PC-3 (cell line): ENCODE measurements at regions not wholly inside any gene's neighbourhood (a gene's known extent, or its start where the extent isn't known, plus 50 kb on each side); places are given as distances from the start of the nearest gene placed in this dataset.

Experiments
- ATAC-seq: fragments of 200-7000 bp; cut with Tn5 transposase; 2 replicates; pipeline ENCODE4 v1.9.1; 2020; ENCODE audit warnings: mild to moderate bottlenecking, moderate library complexity
- BruUV-seq: library from RNA; stranded (reverse); fragments of 400-500 nt; replicated peaks from 2 replicates; lab custom pipeline; 2021; lab: Mats Ljungman, UMichigan
- CTCF ChIA-PET: fragments of 300-600 bp; sonication (Branson Sonifier 250); formaldehyde crosslinking; loops from one replicate; lab custom pipeline; 2022; ENCODE audit warnings: antibody characterized with exemption; lab: Charles Lee
- POLR2A ChIA-PET: fragments of 300-600 bp; sonication (Branson Sonifier 250); formaldehyde crosslinking; loops from one replicate; lab custom pipeline; 2022; ENCODE audit warnings: antibody characterized with exemption; ENCODE audit not compliant: unreplicated experiment; lab: Charles Lee
- DNase-seq: peaks from one replicate; pipeline ENCODE4 v3.0.0-alpha.2; 2015
- H2AFZ ChIP-seq: fragments of 300-600 bp; sonication (generic); 2 replicates; pipeline ENCODE4 v1.6.0; 2016; ENCODE audit warnings: antibody characterized with exemption, low read length
- H3F3A ChIP-seq: fragments of 300-600 bp; sonication (generic); one replicate; pipeline ENCODE4 v1.6.0; 2017; ENCODE audit warnings: antibody characterized with exemption, low read length, control low read depth, mild to moderate bottlenecking; ENCODE audit not compliant: unreplicated experiment
- H3K27ac ChIP-seq: fragments of 300-600 bp; sonication (generic); 2 replicates; pipeline ENCODE4 v1.5.1; 2016; ENCODE audit warnings: mild to moderate bottlenecking, low read length
- H3K27me3 ChIP-seq: fragments of 300-600 bp; sonication (generic); 2 replicates; pipeline ENCODE4 v1.6.1; 2016; ENCODE audit warnings: low read length, mixed read lengths
- H3K36me3 ChIP-seq: fragments of 300-600 bp; sonication (generic); 2 replicates; pipeline ENCODE4 v1.6.1; 2016; ENCODE audit warnings: low read depth, mixed run types, low read length, mixed read lengths
- H3K4me1 ChIP-seq: fragments of 300-600 bp; sonication (generic); 2 replicates; pipeline ENCODE4 v1.5.1; 2016; ENCODE audit warnings: low read length; ENCODE audit not compliant: insufficient read depth
- H3K4me2 ChIP-seq: fragments of 300-600 bp; sonication (generic); 2 replicates; pipeline ENCODE4 v1.6.0; 2016; ENCODE audit warnings: low read length
- H3K4me3 ChIP-seq: fragments of 300-600 bp; sonication (generic); 2 replicates; pipeline ENCODE4 v1.5.1; 2016; ENCODE audit warnings: mild to moderate bottlenecking, low read length, mixed read lengths
- H3K79me2 ChIP-seq: fragments of 300-600 bp; sonication (generic); 2 replicates; pipeline ENCODE4 v1.6.1; 2017; ENCODE audit warnings: low read length, mixed read lengths
- H3K9ac ChIP-seq: fragments of 300-600 bp; sonication (generic); 2 replicates; pipeline ENCODE4 v1.6.0; 2016; ENCODE audit warnings: mild to moderate bottlenecking, low read length
- H3K9me2 ChIP-seq: fragments of 300-600 bp; sonication (generic); replicated peaks from 2 replicates; pipeline ENCODE4 v1.6.1; 2016; ENCODE audit warnings: mixed run types, low read length, mixed read lengths
- H3K9me3 ChIP-seq: fragments of 300-600 bp; sonication (generic); 2 replicates; pipeline ENCODE4 v1.6.1; 2016; ENCODE audit warnings: low read length, mixed read lengths
- H4K20me1 ChIP-seq: fragments of 300-600 bp; sonication (generic); 2 replicates; pipeline ENCODE4 v1.6.1; 2016; ENCODE audit warnings: low read length, mixed read lengths
- EZH2 ChIP-seq: fragments of 300-600 bp; sonication (generic); IDR thresholded peaks from one replicate; pipeline ENCODE4 v1.6.1; 2017; ENCODE audit warnings: antibody characterized with exemption, mild to moderate bottlenecking, low read length; ENCODE audit not compliant: unreplicated experiment
- EZH2phosphoT487 ChIP-seq: fragments of 300-600 bp; sonication (generic); IDR thresholded peaks from 2 replicates; pipeline ENCODE4 v1.6.1; 2018; ENCODE audit warnings: mild to moderate bottlenecking, antibody characterized with exemption, low read length, borderline replicate concordance
- intact Hi-C: fragments of 100-400 bp; cut with micrococcal nuclease; formaldehyde crosslinking; loops from 2 replicates; pipeline ENCODE4 v1.9.0; 2023
- TF ChIP-seq, protein P1 (sequence below): fragments of 300-600 bp; sonication (generic); conservative IDR thresholded peaks from 2 replicates; pipeline ENCODE4 v1.5.1; 2017; ENCODE audit warnings: antibody characterized with exemption, low read depth, mild to moderate bottlenecking, low read length

- H4K20me1 ChIP-seq = no peaks in the 10 kb centered on the region
- BruUV-seq = no TSS peak
- H3K79me2 ChIP-seq = no peaks in the 10 kb centered on the region
- H3K4me3 ChIP-seq = no peak overlapping the region
- DNase-seq (no peak), ATAC-seq (no peak)
- no peaks in the 10 kb centered on the region for H3K9me3 ChIP-seq
- ChIA-PET CTCF (no interaction called here), POLR2A (no interaction called here)
- no peaks in the 10 kb centered on the region for H3K4me1 ChIP-seq
- no peaks in the 10 kb centered on the region for H3K27me3 ChIP-seq
- H3K9me2 ChIP-seq = no peaks in the 10 kb centered on the region
- intact Hi-C loops = no loop called here
- TF ChIP-seq, protein P1, sequence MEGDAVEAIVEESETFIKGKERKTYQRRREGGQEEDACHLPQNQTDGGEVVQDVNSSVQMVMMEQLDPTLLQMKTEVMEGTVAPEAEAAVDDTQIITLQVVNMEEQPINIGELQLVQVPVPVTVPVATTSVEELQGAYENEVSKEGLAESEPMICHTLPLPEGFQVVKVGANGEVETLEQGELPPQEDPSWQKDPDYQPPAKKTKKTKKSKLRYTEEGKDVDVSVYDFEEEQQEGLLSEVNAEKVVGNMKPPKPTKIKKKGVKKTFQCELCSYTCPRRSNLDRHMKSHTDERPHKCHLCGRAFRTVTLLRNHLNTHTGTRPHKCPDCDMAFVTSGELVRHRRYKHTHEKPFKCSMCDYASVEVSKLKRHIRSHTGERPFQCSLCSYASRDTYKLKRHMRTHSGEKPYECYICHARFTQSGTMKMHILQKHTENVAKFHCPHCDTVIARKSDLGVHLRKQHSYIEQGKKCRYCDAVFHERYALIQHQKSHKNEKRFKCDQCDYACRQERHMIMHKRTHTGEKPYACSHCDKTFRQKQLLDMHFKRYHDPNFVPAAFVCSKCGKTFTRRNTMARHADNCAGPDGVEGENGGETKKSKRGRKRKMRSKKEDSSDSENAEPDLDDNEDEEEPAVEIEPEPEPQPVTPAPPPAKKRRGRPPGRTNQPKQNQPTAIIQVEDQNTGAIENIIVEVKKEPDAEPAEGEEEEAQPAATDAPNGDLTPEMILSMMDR = no peak
- TF ChIP-seq EZH2phosphoT487 = no peak
- TF ChIP-seq EZH2 = no peak
- no peak overlapping the region for H3K27ac ChIP-seq
- H2AFZ ChIP-seq = no peak overlapping the region
- no peaks in the 10 kb centered on the region for H3F3A ChIP-seq
- H3K4me2 ChIP-seq = no peak overlapping the region
- H3K36me3 ChIP-seq = no peaks in the 10 kb centered on the region
- no peak overlapping the region for H3K9ac ChIP-seq
Measured at GRCh38 chr2:167758292-167758691, 489.1 kb downstream of the STK39 start.

- ATAC-seq (no peak), DNase-seq (no peak)
- H3K9me3 ChIP-seq = no peaks in the 10 kb centered on the region
- ChIA-PET CTCF (no interaction called here), POLR2A (no interaction called here)
- H3K79me2 ChIP-seq = no peaks in the 10 kb centered on the region
- TF ChIP-seq EZH2 = no peak
- TF ChIP-seq, protein P1 = no peak
- TF ChIP-seq EZH2phosphoT487 = no peak
- H3K4me3 ChIP-seq = no peak overlapping the region
- no peaks in the 10 kb centered on the region for H3K4me1 ChIP-seq
- no peaks in the 10 kb centered on the region for H3F3A ChIP-seq
- no TSS peak for BruUV-seq
- no peak overlapping the region for H3K4me2 ChIP-seq
- H2AFZ ChIP-seq = no peak overlapping the region
- H3K9me2 ChIP-seq = no peaks in the 10 kb centered on the region
- no peak overlapping the region for H3K27ac ChIP-seq
- H3K36me3 ChIP-seq = no peaks in the 10 kb centered on the region
- no peak overlapping the region for H3K9ac ChIP-seq
- H4K20me1 ChIP-seq = no peaks in the 10 kb centered on the region
- no peaks in the 10 kb centered on the region for H3K27me3 ChIP-seq
- intact Hi-C loops = no loop called here
Measured at GRCh38 chr2:167756446-167756845, 490.9 kb downstream of the STK39 start.

DNA sequence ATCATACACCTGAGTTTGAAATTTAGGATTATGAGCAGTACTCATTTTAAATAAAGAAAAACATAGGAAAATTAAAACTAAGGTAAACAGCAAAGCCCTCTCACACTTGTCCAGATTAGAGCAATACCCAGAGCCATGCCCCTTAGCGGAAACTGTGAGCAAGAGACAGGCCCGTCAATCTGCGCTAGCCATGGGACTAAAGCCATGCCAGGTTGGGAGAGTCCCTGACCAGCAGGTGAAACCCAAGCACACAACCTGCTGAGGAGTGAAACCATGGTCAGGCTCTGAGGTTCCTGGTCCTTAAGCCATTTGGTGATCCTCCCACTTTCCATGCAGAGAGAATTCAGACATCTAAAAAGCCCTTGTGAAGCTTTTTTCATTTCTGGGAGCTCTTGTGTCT, 494.3 kb downstream of the STK39 start:
- no peak overlapping the region for H2AFZ ChIP-seq
- ATAC-seq (no peak), DNase-seq (no peak)
- no peak for TF ChIP-seq EZH2phosphoT487
- TF ChIP-seq, protein P1 = no peak
- TF ChIP-seq EZH2 = no peak
- no TSS peak for BruUV-seq
- intact Hi-C loops = no loop called here
- H3K27me3 ChIP-seq = no peaks in the 10 kb centered on the region
- no peak overlapping the region for H3K27ac ChIP-seq
- H3K9me2 ChIP-seq = no peaks in the 10 kb centered on the region
- H3F3A ChIP-seq = no peaks in the 10 kb centered on the region
- no peaks in the 10 kb centered on the region for H4K20me1 ChIP-seq
- POLR2A ChIA-PET = no interaction called here
- CTCF ChIA-PET = no interaction called here
- no peak overlapping the region for H3K9ac ChIP-seq
- H3K9me3 ChIP-seq = no peaks in the 10 kb centered on the region
- H3K79me2 ChIP-seq = no peaks in the 10 kb centered on the region
- peaks cover 25% of the 10 kb centered on the region for H3K4me1 ChIP-seq
- H3K36me3 ChIP-seq = no peaks in the 10 kb centered on the region
- H3K4me3 ChIP-seq = no peak overlapping the region
- H3K4me2 ChIP-seq = no peak overlapping the region
